ENCODE measurements at regions not wholly inside any gene's neighbourhood (a gene's known extent, or its start where the extent isn't known, plus 50 kb on each side); places are given as distances from the start of the nearest gene placed in this dataset.

- no peaks in the 10 kb centered on the region; the same call in 1 of the 2 replicates for H3K27me3 ChIP-seq (ENCODE audit: control insufficient read depth, insufficient read depth, low read length)
- no peaks in the 10 kb centered on the region for H3K36me3 ChIP-seq (ENCODE audit: control insufficient read depth, insufficient read depth, low read length)
- ATAC-seq (no peak), DNase-seq (ENCODE audit: low read depth, low spot score) (no peak)
- in situ Hi-C loops (cut with HindIII; ENCODE audit: low pct_unique_long_range_greater_than_20kb, low sequenced_read_pairs) = no loop called here
- ChIA-PET CTCF (no interaction called here), POLR2A (no interaction called here)
- H3K9me3 ChIP-seq (ENCODE audit: control insufficient read depth, insufficient read depth, low read depth, low read length) = no peaks in the 10 kb centered on the region
- TF ChIP-seq REST (IDR thresholded peaks at IDR 0.05; ENCODE audit: insufficient read depth in 1 of 2, low read depth in 2 of 2, low read length in 1 of 2) = no peak
- TF ChIP-seq SIN3A (IDR thresholded peaks at IDR 0.05; ENCODE audit: borderline replicate concordance, insufficient read depth, low read depth, low read length) = no peak
- no peak for TF ChIP-seq CTCF (IDR thresholded peaks at IDR 0.05)
- no peak for TF ChIP-seq POLR2AphosphoS5 (IDR thresholded peaks at IDR 0.05; ENCODE audit: low read depth, low read length)
- TF ChIP-seq TCF7L2 (IDR thresholded peaks at IDR 0.05; ENCODE audit: low read depth, low read length) = no peak
- no peaks in the 10 kb centered on the region for H3K4me1 ChIP-seq (ENCODE audit: control insufficient read depth, insufficient read depth, low read length)
- H3K27ac ChIP-seq (ENCODE audit: low read length) = no peak overlapping the region
- BruUV-seq (replicated peaks) = no TSS peak
- intact Hi-C loops (cut with micrococcal nuclease; ENCODE audit: unreplicated experiment) = no loop called here
- no peak overlapping the region for H3K4me3 ChIP-seq (ENCODE audit: low read depth in 2 of 2, low read length in 2 of 2)
These were observed 111.4 kb upstream of the GRAMD2B start for GRCh38 chr5:126311766-126312165.

GRCh38 chr5:126315341-126315740 is 107.9 kb upstream of the GRAMD2B start:
- POLR2A ChIA-PET = no interaction called here
- CTCF ChIA-PET = no interaction called here
- no peaks in the 10 kb centered on the region for H3K36me3 ChIP-seq (ENCODE audit: control insufficient read depth, insufficient read depth, low read length)
- BruUV-seq (replicated peaks) = no TSS peak
- no peak for ATAC-seq
- TF ChIP-seq CTCF (IDR thresholded peaks at IDR 0.05) = no peak
- H3K4me1 ChIP-seq (ENCODE audit: control insufficient read depth, insufficient read depth, low read length) = no peaks in the 10 kb centered on the region
- no peak overlapping the region for H3K4me3 ChIP-seq (ENCODE audit: low read depth in 2 of 2, low read length in 2 of 2)
- no peaks in the 10 kb centered on the region; the same call in 1 of the 2 replicates for H3K27me3 ChIP-seq (ENCODE audit: control insufficient read depth, insufficient read depth, low read length)
- intact Hi-C loops (cut with micrococcal nuclease; ENCODE audit: unreplicated experiment) (no loop called here), in situ Hi-C loops (cut with HindIII; ENCODE audit: low pct_unique_long_range_greater_than_20kb, low sequenced_read_pairs) (no loop called here)
- no peaks in the 10 kb centered on the region for H3K9me3 ChIP-seq (ENCODE audit: control insufficient read depth, insufficient read depth, low read depth, low read length)
- DNase-seq (ENCODE audit: low read depth, low spot score) = no peak
- no peak overlapping the region for H3K27ac ChIP-seq (ENCODE audit: low read length)

- no peak for ATAC-seq
- Histone ChIP-seq H3K9me3 (ENCODE audit: control insufficient read depth, insufficient read depth, low read depth, low read length) (no peaks in the 10 kb centered on the region), H3K4me1 (ENCODE audit: control insufficient read depth, insufficient read depth, low read length) (no peaks in the 10 kb centered on the region), H3K27ac (ENCODE audit: low read length) (no peak overlapping the region), H3K27me3 (ENCODE audit: control insufficient read depth, insufficient read depth, low read length) (no peaks in the 10 kb centered on the region), H3K4me3 (ENCODE audit: low read depth in 2 of 2, low read length in 2 of 2) (no peak overlapping the region), H3K36me3 (ENCODE audit: control insufficient read depth, insufficient read depth, low read length) (no peaks in the 10 kb centered on the region)
- intact Hi-C loops (cut with micrococcal nuclease; ENCODE audit: unreplicated experiment) (no loop called here), in situ Hi-C loops (cut with HindIII; ENCODE audit: low pct_unique_long_range_greater_than_20kb, low sequenced_read_pairs) (no loop called here)
- DNase-seq (ENCODE audit: low read depth, low spot score) = no peak
- BruUV-seq (replicated peaks) = no TSS peak
- ChIA-PET CTCF (no interaction called here), POLR2A (interaction anchor here (0.7 kb wide), 1 partner anchor 1583 kb away, joined by 3 read pairs; no protein-coding TSS in a partner anchor)
- no peak for TF ChIP-seq SIN3A (IDR thresholded peaks at IDR 0.05; ENCODE audit: borderline replicate concordance, insufficient read depth, low read depth, low read length)
- no peak for TF ChIP-seq POLR2AphosphoS5 (IDR thresholded peaks at IDR 0.05; ENCODE audit: low read depth, low read length)
These were observed 90.9 kb upstream of the GRAMD2B start for GRCh38 chr5:126332326-126332725.
